ENCODE measurements at regions not wholly inside any gene's neighbourhood (a gene's known extent, or its start where the extent isn't known, plus 50 kb on each side); places are given as distances from the start of the nearest gene placed in this dataset.
A peak's percentile ranks its signal among the peaks of the same experiment; 100 is the strongest.

GRCh38 chr11:134822897-134823296, 410.9 kb upstream of the B3GAT1 start:
- DNase-seq (ENCODE audit: unreplicated experiment), result no peak
- no peaks in the 10 kb centered on the region for H3K4me1 Mint-ChIP-seq (ENCODE audit: insufficient read depth, unreplicated experiment)
- intact Hi-C loops (cut with micrococcal nuclease), result no loop called here
- H3K27ac Mint-ChIP-seq (ENCODE audit: low read depth, unreplicated experiment), result no peak overlapping the region
- H3K27me3 Mint-ChIP-seq (ENCODE audit: insufficient read depth, unreplicated experiment), result no peaks in the 10 kb centered on the region
- H3K4me3 Mint-ChIP-seq (ENCODE audit: unreplicated experiment), result no peak overlapping the region
- H3K9me3 Mint-ChIP-seq (ENCODE audit: unreplicated experiment), result no peaks in the 10 kb centered on the region
- BruUV-seq (replicated peaks), result no TSS peak
- CTCF ChIA-PET, result interaction anchor here (0.7 kb wide), 1 partner anchor 9 kb away, joined by 4 read pairs; no protein-coding TSS in a partner anchor
- H3K36me3 Mint-ChIP-seq (ENCODE audit: insufficient read depth, unreplicated experiment), result no peaks in the 10 kb centered on the region
- TF ChIP-seq, protein P1, sequence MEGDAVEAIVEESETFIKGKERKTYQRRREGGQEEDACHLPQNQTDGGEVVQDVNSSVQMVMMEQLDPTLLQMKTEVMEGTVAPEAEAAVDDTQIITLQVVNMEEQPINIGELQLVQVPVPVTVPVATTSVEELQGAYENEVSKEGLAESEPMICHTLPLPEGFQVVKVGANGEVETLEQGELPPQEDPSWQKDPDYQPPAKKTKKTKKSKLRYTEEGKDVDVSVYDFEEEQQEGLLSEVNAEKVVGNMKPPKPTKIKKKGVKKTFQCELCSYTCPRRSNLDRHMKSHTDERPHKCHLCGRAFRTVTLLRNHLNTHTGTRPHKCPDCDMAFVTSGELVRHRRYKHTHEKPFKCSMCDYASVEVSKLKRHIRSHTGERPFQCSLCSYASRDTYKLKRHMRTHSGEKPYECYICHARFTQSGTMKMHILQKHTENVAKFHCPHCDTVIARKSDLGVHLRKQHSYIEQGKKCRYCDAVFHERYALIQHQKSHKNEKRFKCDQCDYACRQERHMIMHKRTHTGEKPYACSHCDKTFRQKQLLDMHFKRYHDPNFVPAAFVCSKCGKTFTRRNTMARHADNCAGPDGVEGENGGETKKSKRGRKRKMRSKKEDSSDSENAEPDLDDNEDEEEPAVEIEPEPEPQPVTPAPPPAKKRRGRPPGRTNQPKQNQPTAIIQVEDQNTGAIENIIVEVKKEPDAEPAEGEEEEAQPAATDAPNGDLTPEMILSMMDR (IDR thresholded peaks at IDR 0.05; ENCODE audit: unreplicated experiment), result no peak
- POLR2A ChIA-PET, result no interaction called here

DNA sequence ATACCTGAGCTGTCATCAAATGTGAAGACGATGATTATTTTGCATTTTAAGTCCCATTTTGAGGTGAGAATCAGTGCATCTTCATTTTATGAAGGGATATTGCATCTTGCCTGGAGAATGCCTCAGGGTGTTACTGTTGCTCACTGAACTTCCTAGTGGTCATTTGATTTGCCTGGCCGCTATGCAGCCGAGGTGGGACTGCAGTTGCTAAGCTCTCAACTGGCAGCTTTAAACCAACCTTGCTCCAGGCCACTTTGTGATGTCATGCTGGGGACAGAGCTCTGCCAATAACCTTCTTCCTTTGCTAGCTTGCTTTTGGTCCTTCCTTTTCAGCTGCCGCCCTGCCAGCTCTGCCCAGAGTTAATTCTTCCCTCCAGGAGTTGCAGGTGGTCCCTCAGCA, 409.4 kb upstream of the B3GAT1 start:
- TF ChIP-seq, protein P1 (IDR thresholded peaks at IDR 0.05; ENCODE audit: unreplicated experiment), result no peak
- no peak overlapping the region for H3K27ac Mint-ChIP-seq (ENCODE audit: low read depth, unreplicated experiment)
- intact Hi-C loops (cut with micrococcal nuclease), result no loop called here
- H3K4me3 Mint-ChIP-seq (ENCODE audit: unreplicated experiment), result no peak overlapping the region
- no TSS peak for BruUV-seq (replicated peaks)
- H3K4me1 Mint-ChIP-seq (ENCODE audit: insufficient read depth, unreplicated experiment), result no peaks in the 10 kb centered on the region
- no peak for DNase-seq (ENCODE audit: unreplicated experiment)
- ChIA-PET POLR2A (no interaction called here), CTCF (no interaction called here)
- no peaks in the 10 kb centered on the region for H3K27me3 Mint-ChIP-seq (ENCODE audit: insufficient read depth, unreplicated experiment)
- H3K9me3 Mint-ChIP-seq (ENCODE audit: unreplicated experiment), result no peaks in the 10 kb centered on the region
- no peaks in the 10 kb centered on the region for H3K36me3 Mint-ChIP-seq (ENCODE audit: insufficient read depth, unreplicated experiment)

DNA sequence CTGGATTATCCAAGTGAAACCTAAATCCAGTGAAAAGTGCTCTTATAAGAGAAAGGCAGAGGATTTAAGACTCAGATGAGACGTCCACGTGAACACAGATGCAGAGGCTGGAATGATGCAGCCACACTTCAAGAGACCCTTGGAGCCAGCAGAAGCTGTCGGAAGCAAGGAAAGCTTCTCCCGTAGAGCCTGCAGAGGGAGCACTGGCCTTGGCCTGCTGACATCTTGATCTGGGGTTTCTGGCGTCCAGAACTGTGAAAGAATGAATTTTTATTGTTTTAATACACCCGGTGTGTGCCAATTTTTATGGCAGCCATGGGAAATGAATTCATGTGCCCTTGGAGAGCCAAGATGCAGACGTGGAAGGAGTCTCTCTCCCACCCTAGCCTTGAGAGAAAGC, 407.0 kb upstream of the B3GAT1 start:
- Mint-ChIP-seq H3K9me3 (ENCODE audit: unreplicated experiment) (no peaks in the 10 kb centered on the region), H3K4me3 (ENCODE audit: unreplicated experiment) (no peak overlapping the region), H3K4me1 (ENCODE audit: insufficient read depth, unreplicated experiment) (no peaks in the 10 kb centered on the region), H3K27ac (ENCODE audit: low read depth, unreplicated experiment) (no peak overlapping the region), H3K27me3 (ENCODE audit: insufficient read depth, unreplicated experiment) (no peaks in the 10 kb centered on the region), H3K36me3 (ENCODE audit: insufficient read depth, unreplicated experiment) (no peaks in the 10 kb centered on the region)
- DNase-seq (ENCODE audit: unreplicated experiment), result no peak
- POLR2A ChIA-PET, result no interaction called here
- BruUV-seq (replicated peaks), result no TSS peak
- intact Hi-C loops (cut with micrococcal nuclease), result no loop called here
- CTCF ChIA-PET, result no interaction called here
- TF ChIP-seq, protein P1 (IDR thresholded peaks at IDR 0.05; ENCODE audit: unreplicated experiment), result no peak

DNA sequence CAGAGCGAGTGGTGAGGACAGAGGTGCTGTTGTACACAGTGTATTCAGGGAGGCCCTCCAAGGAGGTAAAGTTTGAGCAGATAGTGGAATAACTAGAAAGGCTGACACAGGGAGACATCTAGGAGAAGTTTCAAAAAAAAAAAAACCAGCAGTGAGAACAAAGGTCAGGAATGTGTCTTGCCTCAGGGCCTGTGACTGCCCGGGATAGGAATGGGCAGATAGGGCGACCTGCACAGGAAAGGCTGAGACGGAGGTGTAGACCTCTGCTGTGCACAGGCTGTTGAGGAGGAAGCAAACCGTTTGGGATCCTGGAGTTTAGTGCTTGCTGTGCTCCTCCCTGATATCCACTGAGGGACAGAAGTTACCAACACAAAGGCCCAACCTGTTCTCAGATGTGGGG, 406.5 kb upstream of the B3GAT1 start:
- CTCF ChIA-PET, result no interaction called here
- no peak overlapping the region for H3K4me3 Mint-ChIP-seq (ENCODE audit: unreplicated experiment)
- no TSS peak for BruUV-seq (replicated peaks)

More for the DNA sequence above, 406.5 kb upstream of the B3GAT1 start:
- POLR2A ChIA-PET, result no interaction called here
- H3K4me1 Mint-ChIP-seq (ENCODE audit: insufficient read depth, unreplicated experiment), result no peaks in the 10 kb centered on the region
- TF ChIP-seq, protein P1 (IDR thresholded peaks at IDR 0.05; ENCODE audit: unreplicated experiment), result no peak
- H3K9me3 Mint-ChIP-seq (ENCODE audit: unreplicated experiment), result no peaks in the 10 kb centered on the region
- intact Hi-C loops (cut with micrococcal nuclease), result no loop called here
- peak; percentile 63 for DNase-seq (ENCODE audit: unreplicated experiment)
- H3K36me3 Mint-ChIP-seq (ENCODE audit: insufficient read depth, unreplicated experiment), result no peaks in the 10 kb centered on the region
- no peak overlapping the region for H3K27ac Mint-ChIP-seq (ENCODE audit: low read depth, unreplicated experiment)
- H3K27me3 Mint-ChIP-seq (ENCODE audit: insufficient read depth, unreplicated experiment), result no peaks in the 10 kb centered on the region

All from MCF 10A (cell line).